Right renal cortex interstitium (tissue), 3 donors: ENCODE measurements at regions not wholly inside any gene's neighbourhood (a gene's known extent, or its start where the extent isn't known, plus 50 kb on each side); places are given as distances from the start of the nearest gene placed in this dataset.

ENCODE experiments used
- DNase-seq, 3 donors: peaks; one replicate each; pipeline ENCODE4 v3.0.0-alpha.2; 2013; ENCODE audit warnings: low read depth in 3 of 3, low spot score in 2 of 3

GRCh38 chr4:62204136-62204535 is 1004.0 kb downstream of the ADGRL3 start:
- no peak for DNase-seq

DNA sequence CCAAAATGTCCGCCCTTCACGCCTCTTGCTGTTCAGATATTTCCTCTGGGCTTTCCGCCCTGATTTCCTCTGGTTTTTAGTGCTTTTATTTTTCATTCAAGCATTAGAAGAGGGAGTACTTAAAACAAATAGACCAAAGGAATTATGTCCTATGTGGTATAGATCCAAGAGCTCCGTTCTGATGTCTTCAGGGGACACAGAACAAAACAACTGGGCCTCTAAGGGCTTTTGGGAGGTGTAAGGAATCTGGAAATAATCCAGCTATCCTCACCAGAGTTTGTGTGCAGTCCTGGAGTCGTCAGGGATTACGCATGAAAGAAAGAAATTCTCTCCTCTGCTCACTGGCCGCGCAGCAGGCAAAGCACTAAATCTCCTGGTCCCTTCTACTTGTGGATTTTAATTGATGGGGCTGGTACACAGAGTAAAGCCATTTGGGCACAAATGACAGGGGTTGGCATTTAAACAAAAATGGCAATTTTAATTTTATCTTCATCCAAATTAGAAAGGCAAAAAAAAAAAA is 999.2 kb downstream of the ADGRL3 start:
- DNase-seq = no peak

GRCh38 chr4:62196338-62196737 is 996.2 kb downstream of the ADGRL3 start:
- DNase-seq = no peak

DNA sequence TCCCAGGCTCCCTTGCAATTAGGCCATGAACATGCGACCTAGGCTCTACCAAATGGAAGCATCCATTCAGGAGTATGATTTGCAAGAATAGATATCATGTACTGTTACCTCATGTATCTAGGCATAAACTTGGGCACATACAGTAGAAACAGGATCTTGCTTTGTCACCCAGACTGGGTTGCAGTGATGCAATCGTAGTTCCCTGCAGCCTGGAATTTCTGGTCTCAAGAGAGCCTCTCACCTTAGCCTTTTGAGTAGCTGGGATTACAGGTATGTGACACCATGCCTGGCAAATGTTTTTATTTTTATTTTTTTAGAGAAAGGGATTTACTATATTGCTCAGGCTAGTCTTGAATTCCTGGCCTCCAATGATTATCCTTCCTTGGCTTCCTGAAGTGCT is 994.2 kb downstream of the ADGRL3 start:
- no peak for DNase-seq

- DNase-seq = no peak
Observed at GRCh38 chr4:62193761-62194160, 993.6 kb downstream of the ADGRL3 start.

DNA sequence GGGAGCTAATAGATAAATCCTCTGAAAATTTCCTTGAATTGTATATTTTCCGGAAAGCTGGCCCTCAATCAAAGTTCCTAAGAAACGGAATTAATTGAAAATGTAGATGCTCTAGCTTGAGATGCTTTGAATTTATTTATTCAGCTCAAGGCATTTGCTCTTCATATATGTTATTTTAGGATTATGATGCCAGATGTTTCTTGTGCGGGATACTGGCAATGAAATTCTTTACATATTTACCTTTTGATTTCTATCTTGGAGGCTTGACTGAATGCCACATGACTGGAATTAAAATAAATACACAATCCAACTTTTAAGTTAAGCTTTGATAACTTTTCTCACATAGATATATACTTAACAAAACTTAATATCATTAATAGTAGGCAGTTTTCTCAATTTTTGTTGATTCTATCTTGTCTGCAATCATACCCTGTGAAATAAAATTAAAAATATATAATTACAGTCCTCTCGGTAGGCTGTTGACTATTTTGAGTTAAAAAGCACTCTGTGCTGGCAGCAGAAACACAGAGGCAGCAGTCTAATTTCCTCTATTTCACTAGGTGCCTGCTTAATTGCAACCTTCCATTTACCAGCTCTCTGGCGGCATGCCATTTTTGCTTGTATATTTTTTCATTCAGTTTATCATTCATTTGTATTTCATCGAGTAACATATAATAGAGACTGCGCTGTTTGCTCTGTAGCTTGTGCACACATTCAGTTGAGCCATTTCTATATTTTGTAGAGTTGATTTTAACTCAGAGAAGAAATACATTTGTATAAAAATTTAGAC is 991.5 kb downstream of the ADGRL3 start:
- DNase-seq = no peak

- DNase-seq = no peak
Observed at GRCh38 chr4:62170235-62170634, 970.1 kb downstream of the ADGRL3 start.

GRCh38 chr4:62168681-62169080 is 968.6 kb downstream of the ADGRL3 start:
- DNase-seq = no peak

GRCh38 chr4:62162606-62163005 is 962.5 kb downstream of the ADGRL3 start:
- no peak for DNase-seq

GRCh38 chr4:62161446-62161845 is 961.3 kb downstream of the ADGRL3 start:
- DNase-seq = no peak

DNA sequence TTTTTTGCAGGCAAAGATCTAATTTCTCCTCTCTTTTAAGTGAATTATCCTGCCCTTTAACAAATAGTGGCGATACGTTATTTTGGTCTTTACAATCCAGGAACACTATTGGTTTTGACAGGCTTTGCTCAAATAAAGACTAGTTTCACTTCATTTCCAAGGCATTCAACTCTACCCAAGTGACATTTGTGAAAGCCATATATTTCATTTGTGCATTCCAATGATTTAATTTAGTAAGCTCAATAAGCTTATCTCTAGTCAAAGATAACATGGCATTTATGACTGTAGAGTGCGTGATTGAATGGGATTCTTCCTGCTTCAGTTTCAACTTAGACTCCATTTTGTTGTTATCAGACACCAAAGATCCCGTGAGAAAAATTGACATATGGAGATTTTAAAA is 959.8 kb downstream of the ADGRL3 start:
- no peak for DNase-seq

GRCh38 chr4:62159306-62159705 is 959.2 kb downstream of the ADGRL3 start:
- no peak for DNase-seq

GRCh38 chr4:62156205-62156604 is 956.1 kb downstream of the ADGRL3 start:
- DNase-seq = no peak

- DNase-seq = no peak
Observed at GRCh38 chr4:62145276-62145675, 945.1 kb downstream of the ADGRL3 start.

DNA sequence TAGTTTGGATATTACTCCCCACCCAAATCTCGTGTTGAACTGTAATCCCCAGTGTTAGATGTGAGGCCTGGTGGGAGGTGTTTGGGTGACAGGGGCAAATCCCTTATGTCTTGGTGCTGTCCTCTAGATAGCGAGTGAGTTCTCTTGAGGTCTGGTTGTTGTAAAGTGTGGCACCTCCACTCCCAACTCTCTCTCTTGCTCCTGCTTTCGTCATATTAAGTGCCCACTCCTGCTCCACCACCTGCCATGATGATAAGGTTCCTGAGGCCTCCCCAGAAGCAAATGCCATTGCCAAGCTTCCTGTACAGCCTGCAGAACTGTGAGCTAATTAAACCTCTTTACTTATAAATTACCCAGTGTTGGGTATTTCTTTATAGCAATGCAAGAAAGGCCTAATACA is 944.3 kb downstream of the ADGRL3 start:
- DNase-seq = no peak

GRCh38 chr4:62135565-62136156 is 935.5 kb downstream of the ADGRL3 start:
- DNase-seq = no peak

GRCh38 chr4:62133977-62134376 is 933.9 kb downstream of the ADGRL3 start:
- DNase-seq = no peak

DNA sequence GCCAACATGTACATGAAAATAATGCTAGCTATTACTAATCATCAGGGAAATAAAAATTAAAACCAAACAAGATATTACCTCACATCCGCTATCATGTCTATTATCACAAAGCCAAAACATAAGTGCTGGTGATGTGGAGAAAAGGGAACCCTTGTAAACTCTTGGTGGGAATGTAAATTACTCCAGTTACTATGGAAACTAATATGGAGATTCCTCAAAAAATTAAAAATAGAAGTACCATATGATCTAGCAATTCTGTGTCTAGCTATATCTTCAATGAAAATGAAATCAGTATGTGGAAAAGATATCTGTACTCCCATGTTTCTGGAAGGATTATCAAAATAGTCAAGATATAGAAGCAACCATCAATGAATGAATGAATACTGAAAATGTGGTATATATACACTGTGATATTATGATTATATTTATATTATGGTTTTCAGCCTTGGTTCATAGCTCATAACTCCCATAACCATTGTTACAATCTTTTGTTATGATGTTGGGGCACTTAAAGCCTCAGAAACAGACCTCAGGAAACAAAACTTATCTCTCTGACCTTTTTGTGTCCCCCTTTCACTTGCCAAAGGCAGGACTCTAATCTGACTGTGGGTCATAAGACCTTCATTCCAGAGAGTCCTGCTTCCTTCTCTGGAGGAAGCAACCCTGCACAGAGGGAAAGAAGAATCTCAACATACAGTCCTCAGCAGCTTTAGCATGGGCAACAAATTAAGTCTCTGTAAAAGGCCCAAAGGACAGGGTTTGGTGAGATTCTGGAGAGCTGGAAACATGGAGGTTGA is 933.2 kb downstream of the ADGRL3 start:
- DNase-seq = no peak

DNA sequence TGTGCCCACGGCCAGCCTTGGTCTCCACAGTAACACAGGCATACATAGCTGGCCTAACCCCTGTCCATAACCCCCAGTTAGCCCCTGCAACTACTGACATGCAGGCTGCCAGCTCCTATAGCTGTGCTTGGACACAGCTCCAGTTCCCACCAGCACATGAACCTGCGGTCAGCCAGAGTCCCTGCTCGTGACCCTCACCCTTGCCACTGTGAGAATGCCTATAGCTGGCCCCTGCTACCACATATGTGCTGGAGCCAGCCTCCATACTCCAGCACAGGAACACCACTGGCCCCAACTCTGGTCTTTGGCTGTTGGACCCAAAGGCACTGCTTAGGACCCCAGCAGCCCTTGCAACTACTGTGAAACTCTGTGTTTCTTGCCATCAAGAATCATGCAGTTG is 930.9 kb downstream of the ADGRL3 start:
- DNase-seq = no peak

DNA sequence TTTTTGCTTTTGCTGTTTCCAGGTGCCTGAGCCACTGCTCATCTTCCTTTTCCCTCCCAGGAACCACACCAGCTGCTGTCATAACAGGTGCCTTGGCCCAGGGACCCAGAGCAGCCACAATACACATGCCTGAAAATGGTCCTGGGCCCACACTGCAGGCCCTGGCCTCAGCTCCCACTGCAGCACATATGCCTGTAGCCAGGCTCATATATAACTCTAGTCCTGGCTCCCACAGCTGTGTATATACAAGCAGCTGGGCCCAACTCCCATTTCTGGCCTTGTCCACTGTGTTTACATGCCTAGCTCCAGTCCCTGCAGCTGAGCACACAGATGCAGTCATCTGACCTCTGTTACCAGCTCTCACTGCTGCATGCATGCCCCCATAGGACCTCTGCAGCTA is 930.5 kb downstream of the ADGRL3 start:
- no peak for DNase-seq

DNA sequence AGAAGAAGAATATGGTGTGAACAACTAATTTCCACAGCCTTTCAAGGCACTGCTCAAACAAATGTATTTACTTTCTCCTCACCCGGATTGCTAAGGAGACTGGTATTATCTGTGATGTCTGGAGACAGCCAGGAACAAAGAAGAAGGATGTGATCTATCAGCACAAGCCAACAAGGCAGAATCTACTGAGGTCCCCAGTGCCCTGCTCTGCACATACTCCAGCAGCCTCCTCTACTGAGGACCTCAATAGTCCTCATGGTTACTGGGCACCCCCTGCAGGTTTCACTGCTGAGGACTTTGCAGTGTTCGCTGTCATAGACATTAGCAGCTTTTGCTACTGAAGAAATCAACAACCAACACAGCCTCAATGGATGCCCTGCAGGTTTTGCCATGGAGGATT is 930.1 kb downstream of the ADGRL3 start:
- no peak for DNase-seq
